ENCODE measurements at regions not wholly inside any gene's neighbourhood (a gene's known extent, or its start where the extent isn't known, plus 50 kb on each side); places are given as distances from the start of the nearest gene placed in this dataset.

DNA sequence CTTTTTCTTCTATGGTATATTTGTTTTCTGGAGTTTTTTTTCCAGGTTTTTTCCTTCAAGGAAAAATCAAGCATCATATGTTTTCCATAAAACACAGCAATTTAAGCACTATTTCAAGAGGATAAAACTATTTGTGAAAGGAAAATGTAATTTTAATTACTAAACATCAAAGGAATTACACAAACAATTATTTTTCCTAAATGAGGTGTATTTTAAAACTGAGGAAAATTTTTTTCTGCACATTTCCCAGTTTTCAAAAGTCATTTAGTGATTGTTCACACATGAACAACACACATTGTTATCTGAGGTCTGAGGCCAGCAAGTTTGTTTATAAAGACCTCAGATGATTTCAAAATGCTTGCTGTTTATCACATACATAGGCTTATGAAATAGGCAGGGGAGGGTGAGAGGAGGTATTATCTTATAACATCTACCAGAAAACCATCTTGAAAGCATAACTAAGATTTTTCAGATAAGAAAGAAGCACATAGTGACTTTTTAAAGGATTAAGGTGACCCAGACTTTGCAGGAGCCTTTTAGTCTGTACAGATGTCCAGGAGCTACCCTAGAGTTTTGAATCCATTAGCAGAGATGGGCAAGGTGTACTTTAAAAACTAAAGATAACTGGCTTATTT lies 381.6 kb downstream of the GJA1 start:
- no peak for DNase-seq (ENCODE audit: low spot score)

DNA sequence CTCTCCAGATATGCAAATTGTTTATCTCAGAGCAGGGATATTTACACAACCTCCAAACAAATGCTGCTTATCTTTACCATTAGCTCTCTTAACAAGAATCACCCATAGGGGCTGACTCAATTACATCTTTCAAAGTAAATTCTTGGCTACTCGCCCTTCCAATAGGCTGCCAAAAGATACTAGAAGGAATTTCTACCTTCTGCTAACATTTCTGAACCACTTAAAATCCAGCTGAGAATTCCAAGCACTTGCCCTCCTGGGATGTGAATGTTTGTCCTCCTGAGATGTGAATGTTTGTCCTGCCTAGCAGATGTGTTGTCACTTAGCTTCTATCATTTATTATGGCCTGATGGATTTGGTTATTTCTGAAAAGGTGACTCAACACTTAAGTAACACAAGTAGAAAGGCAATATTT lies 388.0 kb downstream of the GJA1 start:
- peak; percentile 3 for DNase-seq (ENCODE audit: low spot score)

DNA sequence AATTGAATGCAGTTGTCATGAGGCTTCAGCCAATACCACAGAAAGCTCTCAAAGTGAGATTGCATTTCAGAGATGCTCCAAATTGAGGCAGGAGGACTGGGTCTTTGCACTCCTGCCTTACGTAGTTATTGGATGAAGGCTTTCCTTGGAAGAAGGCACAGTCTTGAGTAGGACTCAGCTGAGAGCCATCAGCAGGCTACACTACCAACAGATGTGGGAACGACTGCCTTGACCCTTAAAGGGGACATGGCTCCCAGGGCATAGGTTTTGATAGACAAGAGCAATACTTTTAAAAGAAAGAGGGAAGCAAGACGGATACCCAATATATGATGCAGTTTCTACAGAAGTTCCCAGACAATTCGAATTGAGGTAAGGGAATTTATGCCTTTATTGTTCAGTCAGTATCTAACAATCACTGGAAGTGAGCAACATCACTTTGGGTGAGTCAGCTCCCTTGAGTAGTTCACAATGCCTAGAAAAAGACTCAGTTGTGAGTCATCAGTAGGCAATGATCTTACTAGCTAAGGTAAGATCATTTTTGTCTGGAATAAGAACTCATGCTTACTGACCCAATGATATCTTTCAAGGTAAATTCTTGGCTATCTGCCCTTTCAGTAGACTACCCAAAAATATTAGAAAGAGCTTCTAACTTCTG lies 390.8 kb downstream of the GJA1 start:
- no peak for DNase-seq (ENCODE audit: low spot score)

DNA sequence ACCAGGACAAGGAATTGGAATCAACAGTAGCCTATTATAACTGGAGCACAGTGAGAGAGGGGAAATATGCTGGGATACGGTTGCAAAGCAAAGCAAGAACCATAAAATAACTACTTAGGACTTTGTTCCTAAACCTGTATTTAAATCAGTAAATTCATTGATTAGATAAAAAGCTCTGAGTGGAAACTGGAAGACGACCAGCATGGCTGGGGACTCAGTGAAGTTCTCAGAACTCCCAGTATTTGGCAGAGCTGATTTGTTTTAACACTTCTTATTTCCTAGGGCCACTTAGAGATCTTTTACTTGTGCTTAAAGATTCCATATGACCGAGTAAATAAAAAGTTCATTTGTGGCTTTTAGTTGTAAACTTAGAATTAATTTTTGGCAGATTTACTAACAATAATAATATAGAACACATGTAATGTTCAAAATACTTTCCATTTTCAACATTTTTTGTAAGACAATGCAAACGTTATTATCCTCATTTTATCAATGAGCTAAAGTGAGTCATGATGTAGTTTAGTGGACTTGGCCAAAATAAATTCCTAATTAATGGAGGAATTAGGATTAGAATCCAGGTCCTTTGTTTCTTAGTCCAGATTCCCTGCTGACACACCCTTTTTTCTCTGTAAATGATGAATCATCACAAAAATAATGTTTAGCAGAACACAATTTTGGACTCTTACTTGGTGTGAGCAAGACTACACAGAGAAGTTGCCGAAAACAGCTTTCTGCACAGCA lies 392.9 kb downstream of the GJA1 start:
- DNase-seq (ENCODE audit: low spot score) = no peak

GRCh38 chr6:121830736-121831135 lies 395.3 kb downstream of the GJA1 start:
- DNase-seq (ENCODE audit: low spot score) = no peak

GRCh38 chr6:121835662-121836061 lies 400.2 kb downstream of the GJA1 start:
- no peak for DNase-seq (ENCODE audit: low spot score)

DNA sequence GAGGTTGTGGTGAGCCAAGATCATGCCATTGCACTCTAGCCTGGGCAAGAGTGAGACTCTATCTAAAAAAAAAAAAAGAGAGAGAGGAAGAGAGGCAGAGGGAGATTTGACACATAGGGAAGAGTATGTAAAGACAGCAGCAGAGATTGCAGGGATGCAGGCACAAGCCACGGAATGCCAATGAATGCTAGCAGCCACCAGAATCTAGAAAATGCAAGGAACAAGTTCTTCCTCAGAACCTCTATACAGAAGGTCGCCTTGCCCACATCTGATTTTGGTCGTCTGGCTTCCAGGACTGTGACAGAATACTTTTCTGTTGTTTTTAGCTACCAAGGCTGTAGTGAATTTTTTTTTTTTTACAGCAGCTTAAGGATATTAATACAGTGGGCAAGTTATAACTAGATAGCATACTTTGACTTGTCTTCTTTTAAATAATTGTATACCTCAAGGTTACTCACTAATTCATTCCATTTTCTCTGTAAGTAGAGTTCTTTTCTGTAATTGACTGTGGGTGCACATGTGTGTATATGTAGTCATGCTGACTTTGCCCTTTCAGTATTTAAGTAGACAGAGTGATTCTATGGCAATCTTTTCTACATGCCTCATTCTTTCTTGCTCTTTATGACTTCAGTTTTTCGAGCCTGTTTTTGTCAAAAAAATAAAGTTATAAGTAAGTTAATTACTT lies 402.2 kb downstream of the GJA1 start:
- no peak for DNase-seq (ENCODE audit: low spot score)

GRCh38 chr6:121838842-121839241 lies 403.4 kb downstream of the GJA1 start:
- DNase-seq (ENCODE audit: low spot score) = no peak

DNA sequence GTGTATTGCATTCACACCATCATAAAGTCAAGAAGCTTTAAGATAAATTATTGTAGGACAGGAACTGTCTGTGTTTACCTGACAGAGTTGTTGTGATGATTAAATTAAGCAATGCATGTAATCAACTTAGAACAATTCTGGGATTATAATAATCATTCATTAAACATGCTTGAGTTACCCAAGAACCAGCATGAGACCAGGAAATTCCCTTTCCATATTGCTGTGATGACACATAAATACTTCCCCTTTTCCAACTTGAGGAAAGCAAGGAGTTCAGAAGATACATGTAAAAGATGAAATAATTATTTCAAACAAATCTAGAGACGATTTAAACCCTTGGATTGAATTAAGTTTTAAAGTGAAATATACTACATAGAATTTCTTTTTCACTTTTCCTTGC lies 404.4 kb downstream of the GJA1 start:
- DNase-seq (ENCODE audit: low spot score) = no peak

DNA sequence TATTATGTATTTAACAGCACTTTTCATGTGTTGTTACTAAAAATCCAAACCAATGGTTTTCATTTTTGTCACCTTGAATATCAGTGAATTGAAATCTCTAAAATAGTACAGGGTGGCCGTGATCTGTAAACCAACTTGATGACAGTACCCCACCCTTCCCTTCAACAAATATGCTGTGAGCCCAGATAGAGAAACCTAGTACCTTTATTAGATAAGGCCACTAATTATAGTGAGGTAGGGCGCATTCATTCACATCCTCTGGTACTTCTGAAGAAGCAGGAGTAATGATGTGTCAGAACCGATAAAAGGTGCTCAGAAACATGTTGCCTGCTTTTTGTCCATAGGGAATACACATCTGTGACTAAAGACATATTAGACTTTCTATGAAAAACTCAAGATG lies 409.5 kb downstream of the GJA1 start:
- no peak for DNase-seq (ENCODE audit: low spot score)

GRCh38 chr6:121847806-121848522 lies 412.5 kb downstream of the GJA1 start:
- DNase-seq (ENCODE audit: low spot score) = peak; percentile 45

GRCh38 chr6:121848523-121849255 lies 413.2 kb downstream of the GJA1 start:
- DNase-seq (ENCODE audit: low spot score) = peak; percentile 9

GRCh38 chr6:121849477-121849876 lies 414.0 kb downstream of the GJA1 start:
- DNase-seq (ENCODE audit: low spot score) = peak; percentile 48

GRCh38 chr6:121851056-121851455 lies 415.6 kb downstream of the GJA1 start:
- DNase-seq (ENCODE audit: low spot score) = peak; percentile 43

GRCh38 chr6:121853686-121854085 lies 418.2 kb downstream of the GJA1 start:
- no peak for DNase-seq (ENCODE audit: low spot score)

DNA sequence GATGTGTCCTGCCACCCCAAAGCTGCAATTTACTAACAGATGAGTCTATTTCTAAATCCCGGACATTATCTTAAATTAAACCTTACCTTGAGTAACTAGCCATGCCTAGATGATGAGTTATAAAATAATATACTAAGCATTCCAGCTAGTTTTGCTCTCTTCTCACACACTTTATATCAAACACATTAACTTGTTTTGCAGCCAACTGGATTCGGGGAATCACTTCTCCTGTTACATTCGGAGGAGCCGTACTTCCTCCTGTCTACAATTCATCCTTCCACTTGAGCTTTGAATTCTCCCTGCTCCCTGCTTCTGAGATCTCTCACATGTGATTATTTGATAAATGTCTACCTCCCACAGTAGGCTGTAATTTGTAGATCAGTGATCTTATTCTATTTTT lies 420.1 kb downstream of the GJA1 start:
- DNase-seq (ENCODE audit: low spot score) = no peak

DNA sequence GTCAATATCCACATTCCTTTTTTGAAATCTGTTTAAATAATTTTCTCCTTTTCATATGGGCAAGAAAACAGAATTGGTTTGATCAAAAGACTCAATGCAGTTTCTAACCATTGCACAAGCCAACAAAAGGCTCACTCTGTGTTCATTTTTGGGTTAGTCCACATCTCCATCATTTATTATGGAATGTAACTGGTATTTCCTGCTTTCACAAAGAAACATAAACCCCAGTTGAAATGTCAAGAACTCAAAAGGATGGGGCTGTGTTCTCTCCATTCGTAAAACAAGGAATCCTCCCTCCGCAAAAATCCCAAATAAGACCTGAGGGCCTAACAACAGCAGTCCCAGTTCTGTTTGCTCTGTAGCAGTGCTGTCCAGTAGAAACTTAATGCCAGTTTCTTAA lies 420.9 kb downstream of the GJA1 start:
- DNase-seq (ENCODE audit: low spot score) = no peak

GRCh38 chr6:121857551-121857950 lies 422.1 kb downstream of the GJA1 start:
- DNase-seq (ENCODE audit: low spot score) = no peak

- no peak for DNase-seq (ENCODE audit: low spot score)
Measured at GRCh38 chr6:121858310-121858709, 422.9 kb downstream of the GJA1 start.

GRCh38 chr6:121858986-121859385 lies 423.5 kb downstream of the GJA1 start:
- DNase-seq (ENCODE audit: low spot score) = no peak

GRCh38 chr6:121865811-121866210 lies 430.4 kb downstream of the GJA1 start:
- no peak for DNase-seq (ENCODE audit: low spot score)

Measured in pons (tissue), 1 donor.